ENCODE measurements at regions not wholly inside any gene's neighbourhood (a gene's known extent, or its start where the extent isn't known, plus 50 kb on each side); places are given as distances from the start of the nearest gene placed in this dataset.
"Not testable (repeated sequence)": the region's sequence is repeated elsewhere in the genome, so short reads cannot be mapped to it uniquely, and the experiment has no call there.

DNA sequence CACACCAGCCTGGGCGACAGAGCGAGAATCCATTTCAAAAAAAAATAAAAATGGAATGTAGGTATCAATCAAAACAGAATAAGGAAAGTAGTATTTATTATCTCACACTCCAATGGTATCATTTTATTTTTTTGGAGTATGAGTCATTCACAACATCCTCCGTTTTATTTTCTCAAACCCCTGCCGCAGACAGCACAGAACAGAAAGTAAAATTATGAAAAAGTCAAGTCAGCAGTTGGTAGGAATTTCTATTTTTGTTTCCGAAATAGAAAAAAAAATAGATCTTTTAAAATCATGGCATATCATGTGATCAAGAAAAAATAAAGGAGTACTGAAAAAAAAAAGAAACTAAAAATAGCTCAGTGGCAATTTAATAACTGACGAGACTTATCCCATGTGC lies 490.7 kb upstream of the TENM3 start:
- no peak for DNase-seq (ENCODE audit: low read depth)

DNA sequence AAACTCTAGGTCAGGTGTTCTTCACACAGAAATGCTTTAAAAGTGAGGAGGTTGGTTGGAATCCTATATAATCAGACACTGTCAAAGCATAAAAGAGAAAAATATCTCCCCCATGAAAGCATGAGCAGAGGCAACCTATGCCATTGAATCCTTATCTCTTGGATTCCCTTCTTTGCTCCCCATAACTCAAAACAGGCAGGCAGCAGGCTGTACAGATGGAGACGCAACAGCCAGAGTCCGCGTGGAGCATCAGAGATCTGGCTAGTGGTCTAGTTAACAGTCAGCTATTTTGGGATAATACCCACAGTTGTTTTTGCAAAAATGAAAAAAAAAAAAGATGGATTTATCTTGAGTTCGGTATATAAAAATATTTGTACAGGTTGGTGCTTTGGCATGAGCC lies 490.0 kb upstream of the TENM3 start:
- DNase-seq (ENCODE audit: low read depth), result no peak

DNA sequence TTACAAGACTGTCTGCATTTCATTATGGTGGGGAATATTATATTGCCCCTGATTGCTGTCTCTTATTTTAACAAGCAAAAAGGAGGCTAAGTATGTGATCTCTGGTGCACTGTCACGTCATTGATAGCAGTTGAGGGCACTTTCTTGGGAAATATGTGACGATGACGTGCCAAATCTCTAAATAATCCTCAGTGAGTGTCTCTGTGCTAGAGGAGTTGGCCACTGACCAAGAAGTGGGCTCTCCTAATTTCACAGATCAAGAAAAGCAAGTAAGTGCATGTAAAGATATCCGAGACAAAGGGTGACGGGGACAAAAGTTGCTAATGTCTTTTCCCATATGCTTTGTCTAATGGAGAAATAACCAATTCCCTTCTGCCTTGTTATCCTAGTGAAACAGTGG lies 487.4 kb upstream of the TENM3 start:
- no peak for DNase-seq (ENCODE audit: low read depth)

DNA sequence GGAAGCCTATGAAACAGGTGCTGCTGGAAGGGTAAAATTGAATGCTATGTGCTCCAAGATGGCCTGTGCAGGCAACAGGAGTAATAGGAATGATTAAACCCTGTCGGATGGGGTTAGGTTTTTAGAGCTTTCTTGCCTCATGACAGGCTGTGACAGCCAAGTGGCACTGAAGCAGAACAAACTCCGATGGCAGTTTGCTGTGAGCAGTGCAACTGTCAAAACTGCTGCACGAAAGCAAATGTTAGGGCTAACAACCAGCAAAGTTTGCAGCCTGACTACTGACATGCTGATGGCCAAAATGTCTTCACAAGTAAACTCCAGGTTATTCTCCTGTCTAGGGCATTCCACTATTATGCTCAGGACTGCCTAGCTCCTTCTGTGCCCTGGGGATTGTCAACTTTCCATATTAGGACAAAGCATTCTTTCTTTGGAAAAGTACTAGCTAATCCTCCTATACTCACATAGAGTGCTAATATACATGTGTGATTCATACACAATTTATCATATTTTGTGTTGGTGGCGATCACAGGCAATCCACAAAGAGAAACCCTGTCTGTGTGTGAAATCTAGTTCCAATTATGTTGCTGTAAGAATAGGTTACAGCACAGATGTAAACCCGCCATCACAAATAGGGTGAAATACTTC lies 486.6 kb upstream of the TENM3 start:
- no peak for DNase-seq (ENCODE audit: low read depth)

DNA sequence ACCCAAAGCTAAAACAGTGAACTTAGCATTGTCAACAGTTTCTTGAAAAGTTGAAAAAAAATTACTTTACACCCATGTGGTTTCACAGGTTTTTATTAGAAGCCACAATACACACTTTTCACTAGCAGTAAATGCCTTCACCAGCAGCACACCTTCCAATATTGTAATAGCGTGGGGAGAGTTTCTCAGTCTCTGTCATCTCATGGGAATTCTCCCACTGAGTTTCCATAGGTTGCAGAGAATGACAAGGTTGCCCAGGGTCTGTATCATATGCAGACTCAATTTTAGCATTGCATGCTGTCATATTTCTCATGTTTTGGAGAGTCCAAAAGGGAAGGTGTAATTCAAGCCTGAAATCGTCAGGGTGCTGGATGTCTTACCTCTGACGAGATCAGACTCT lies 486.1 kb upstream of the TENM3 start:
- no peak for DNase-seq (ENCODE audit: low read depth)

DNA sequence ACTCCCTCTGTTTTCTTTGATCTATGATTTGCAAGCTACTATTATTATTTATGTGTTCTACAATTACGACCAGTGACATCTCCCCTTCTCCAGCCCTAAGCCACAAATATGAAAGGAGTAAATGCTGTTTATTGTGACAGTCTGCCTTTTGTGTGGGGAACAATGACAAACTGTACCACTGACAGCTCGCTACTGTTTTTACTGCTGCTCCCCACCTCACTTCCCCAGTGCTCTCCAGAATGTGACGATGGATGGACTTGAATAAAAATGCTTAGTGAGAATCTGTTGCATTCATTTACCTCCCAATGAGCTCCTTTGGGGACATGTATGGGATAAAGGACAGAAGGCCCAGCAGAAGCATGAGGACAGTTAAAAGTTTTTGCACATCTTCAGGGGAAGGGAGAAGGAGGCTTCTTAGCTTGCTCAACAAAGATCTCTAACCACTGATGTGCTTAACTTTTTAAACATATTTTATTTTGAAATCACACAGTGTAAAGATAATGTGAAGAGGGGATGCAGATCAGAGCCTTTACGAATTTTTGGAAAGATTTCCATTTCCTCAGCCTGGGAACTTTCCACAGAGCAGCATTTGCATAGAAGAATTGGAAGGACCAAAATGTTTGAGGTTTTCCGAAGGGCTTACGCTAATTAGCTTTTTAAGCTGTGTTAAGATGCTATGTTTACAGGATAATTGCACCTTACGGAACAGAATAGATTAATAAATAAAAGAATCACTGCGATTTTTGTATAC lies 485.1 kb upstream of the TENM3 start:
- no peak for DNase-seq (ENCODE audit: low read depth)

DNA sequence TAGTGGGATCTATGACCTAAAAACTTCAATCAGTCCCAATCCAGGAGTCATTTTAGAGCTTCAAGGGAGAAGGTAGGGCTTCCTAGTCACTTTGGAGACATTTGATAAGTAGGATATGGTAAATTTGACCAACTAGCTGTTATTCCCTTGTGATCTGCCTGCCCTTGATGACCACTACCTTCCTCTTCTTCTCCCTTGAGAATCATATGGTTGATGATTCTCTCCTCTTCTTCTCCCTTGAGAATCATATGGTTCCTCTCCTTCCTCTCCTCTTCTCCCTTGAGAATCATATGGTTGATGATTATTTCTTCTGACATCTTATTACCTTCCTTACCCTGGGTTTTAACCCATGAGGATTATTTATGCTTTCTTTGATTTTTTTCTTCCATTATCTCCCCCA lies 482.6 kb upstream of the TENM3 start:
- no peak for DNase-seq (ENCODE audit: low read depth)

DNA sequence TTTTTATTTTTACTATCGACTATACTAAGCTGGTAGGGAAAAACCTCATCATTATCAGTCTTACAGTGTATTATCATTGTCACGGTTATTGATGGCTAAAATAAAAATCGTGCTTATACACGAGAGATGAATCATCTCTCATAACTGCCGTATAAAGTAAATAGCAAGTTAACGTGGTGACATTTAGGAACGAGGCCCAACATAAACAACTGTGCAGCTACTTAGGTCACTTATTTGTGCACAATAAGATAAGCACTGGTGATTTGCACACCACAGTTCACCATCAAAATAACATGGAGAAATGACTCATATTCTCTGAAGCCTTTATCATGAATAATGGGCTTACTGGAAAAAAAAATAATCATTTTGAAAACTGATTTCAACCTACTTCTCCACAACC lies 482.0 kb upstream of the TENM3 start:
- no peak for DNase-seq (ENCODE audit: low read depth)

DNA sequence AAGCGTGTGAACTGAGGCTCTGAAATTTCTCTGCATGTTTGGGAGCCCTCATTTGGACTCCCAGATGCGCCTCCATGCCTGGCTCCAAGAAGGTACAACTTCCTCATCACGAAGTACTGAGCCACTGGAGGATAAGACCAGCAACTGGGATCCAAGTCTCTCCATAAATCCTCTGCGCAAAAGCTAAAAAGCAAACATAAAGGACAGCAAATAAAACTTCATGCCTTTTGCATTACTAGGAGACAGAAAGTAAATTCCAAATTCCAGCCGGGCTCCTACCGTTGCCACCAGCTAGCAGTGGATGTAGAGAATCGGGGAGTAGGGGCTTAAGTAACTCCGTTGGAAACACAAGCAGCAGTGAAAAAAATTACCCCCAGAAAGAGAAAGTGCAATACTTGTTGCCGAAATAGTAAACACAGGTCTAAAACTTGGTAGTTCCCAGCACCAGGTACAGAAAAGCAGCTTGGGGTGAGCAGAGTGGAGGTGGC lies 477.1 kb upstream of the TENM3 start:
- DNase-seq (ENCODE audit: low read depth), result no peak

DNA sequence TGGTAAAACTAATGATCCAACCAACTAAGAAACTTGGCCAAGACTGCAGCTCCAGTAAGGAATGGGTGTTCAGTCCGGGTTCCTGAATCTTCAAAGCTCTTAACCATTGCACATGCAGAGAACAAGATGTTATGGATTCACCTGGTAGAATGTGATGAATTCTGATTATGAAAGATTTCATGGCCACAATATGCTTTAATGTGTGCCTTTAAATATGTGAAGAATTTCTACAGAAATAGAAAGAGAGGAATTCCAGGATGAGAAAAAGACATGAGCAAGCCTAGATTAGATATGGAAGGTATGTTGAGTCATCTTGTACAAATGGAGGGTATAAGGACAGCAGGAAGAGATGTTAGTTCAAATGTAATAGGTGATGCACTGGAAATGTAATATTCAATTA lies 472.2 kb upstream of the TENM3 start:
- no peak for DNase-seq (ENCODE audit: low read depth)

DNA sequence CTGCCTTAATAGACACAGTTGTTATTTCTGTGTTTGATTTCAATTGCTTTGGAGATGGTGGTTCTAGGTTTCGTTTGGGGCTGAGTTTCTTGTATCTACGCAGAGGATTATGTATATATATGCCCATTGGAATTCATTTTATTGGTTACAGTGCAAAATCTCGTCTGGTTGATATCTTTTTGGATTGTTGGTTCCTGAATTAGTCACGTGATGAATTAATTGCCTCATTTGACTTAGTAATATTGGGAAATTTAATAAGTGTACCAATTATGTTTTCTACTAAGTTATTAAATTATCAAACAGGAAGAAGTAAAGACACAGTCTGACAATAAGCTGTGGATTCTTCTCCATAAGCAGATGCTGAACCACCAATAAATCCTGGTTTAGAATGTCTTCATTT lies 467.9 kb upstream of the TENM3 start:
- DNase-seq (ENCODE audit: low read depth), result no peak

DNA sequence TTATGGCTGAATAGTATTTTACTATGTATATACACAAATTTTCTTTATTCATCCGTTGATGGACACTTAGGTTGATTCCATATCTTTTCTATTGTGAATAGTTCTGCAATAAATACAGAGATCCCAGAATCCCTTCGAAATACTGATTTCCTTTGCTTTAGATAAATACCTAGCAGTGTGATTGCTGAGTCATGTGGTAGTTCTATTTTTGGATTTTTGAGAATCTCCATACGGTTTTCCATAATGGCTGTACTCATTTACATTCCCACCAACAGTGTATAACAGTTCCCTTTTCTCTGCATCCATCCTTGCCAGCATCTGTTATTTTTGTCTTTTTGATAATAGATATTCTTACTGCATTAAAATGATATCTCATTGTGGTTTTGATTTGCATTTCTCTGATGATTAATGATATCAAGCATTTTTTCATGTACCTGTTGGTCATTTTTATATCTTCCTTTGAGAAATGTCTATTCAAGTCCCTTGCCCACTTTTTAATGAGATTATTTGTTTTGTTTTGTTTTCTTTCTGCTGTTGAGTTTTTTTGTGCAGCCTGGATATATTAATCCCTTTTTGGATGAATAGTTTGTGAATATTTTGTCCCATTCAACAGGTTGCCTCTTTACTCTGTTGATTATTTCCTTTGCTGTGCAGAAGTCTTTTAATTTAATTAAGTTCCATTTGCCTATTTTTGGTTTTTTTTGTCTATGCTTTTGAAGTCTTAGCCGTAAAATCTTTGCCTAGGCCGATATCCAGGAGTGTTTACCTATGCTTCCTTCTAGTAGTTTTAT lies 466.7 kb upstream of the TENM3 start:
- DNase-seq (ENCODE audit: low read depth), result no peak

DNA sequence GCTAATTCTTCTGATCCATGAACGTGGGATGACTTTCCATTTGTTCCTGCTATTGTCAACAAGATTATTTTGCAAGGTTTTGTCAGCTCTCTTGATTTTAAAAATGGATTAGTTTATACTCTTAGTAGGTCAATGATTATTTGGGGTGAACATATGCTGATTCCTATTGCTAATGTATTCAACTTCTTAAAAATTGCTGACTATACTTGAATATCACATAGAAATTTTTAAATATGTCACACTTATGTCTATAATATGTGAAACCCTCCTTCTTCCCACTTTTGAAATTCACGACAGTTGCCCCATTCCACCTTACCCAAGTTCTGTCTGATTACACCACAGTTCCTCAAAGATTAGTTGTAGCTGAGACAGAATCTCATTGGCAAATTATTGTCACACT lies 465.7 kb upstream of the TENM3 start:
- DNase-seq (ENCODE audit: low read depth), result no peak

DNA sequence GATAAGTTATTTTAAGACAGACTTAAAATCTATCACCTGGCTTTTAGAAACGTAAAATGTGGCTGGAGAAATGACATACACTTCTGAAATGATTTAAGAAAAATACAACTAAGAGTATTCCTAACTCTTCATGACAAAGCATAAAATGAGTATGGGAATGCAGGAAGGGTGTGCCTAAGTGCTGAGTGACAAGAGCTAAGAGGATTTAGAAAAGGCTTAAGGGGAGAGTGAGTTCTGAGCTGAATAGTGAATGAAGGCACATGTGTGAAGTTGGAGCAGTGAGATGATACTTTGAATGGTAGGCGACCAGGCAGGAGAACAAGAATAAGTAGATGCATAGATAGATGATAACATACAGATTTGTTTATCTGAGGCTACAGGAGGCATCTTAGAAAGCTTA lies 458.3 kb upstream of the TENM3 start:
- DNase-seq (ENCODE audit: low read depth), result no peak

DNA sequence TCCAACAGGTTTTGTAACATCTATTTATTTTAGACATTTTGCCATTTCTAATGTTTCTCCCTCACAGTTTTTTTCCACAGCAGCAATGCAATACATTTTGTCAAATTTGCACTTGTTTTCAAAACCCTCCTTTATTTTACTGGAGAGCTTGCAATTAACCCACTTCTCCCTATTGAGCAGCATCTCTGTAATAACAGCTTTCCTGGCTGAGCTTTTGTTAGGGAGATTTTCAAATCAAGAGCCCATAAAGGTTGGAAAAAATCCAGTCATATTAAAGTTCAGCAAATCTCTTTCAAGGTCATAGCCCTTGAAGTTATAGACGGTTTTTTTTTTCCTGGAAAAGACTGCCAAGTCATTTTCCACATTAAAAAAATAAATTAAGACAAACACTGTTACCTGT lies 450.6 kb upstream of the TENM3 start:
- DNase-seq (ENCODE audit: low read depth), result no peak

DNA sequence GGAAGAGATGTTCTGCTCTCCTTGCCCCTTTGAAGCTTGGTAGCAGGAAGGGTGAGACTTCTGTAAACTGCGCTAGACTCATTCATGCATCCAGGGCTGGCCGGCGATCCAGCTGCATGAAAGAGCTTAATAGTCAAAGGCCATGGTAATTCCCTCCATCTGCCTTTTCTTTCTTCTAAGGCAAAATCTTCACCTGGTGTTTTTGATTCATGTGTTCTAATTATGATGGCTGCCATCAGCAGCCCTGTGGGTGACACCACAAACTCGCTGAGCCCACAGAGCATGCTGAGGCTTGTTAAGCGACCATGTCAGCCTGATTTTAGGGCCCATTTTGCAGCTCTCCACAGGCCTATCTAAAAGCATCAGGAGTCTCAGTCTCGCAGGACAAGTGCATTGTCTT lies 450.1 kb upstream of the TENM3 start:
- no peak for DNase-seq (ENCODE audit: low read depth)

DNA sequence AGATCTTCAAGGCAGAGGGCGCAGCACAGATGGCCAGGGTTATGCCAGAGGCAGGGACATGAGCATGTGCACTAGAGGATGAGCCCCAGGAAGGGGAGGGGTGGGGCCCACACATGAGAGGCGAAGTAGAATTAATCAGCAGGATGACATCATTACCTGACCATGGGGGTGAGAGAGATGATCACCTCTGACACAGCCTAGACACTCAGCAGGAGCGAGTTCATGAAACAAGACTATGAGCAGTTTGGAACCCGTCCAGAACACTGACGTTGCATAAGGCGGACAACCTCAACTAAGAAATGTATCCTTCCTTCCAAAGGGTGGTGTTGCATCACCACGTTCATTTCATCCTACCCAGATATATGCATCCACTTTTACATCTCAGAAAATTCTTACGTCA lies 446.7 kb upstream of the TENM3 start:
- no peak for DNase-seq (ENCODE audit: low read depth)

DNA sequence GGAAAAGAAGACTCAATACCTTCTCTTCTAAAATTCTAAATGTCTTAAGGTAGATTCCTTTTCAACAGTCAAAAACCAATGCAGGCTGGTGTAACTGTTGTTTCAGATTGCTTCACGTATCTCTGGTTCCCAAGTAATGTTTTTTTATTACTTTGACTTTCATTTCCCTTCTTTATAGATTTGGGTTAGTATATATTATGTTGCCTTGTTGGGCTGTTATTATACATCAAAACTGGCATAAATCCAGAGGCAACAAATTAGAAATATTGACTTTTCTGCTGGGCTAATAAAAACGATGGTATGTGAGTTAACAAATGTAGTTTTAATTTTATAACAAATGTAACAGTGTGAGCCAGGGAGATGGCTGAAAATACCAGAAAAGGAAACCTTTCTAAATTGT lies 444.7 kb upstream of the TENM3 start:
- no peak for DNase-seq (ENCODE audit: low read depth)

DNA sequence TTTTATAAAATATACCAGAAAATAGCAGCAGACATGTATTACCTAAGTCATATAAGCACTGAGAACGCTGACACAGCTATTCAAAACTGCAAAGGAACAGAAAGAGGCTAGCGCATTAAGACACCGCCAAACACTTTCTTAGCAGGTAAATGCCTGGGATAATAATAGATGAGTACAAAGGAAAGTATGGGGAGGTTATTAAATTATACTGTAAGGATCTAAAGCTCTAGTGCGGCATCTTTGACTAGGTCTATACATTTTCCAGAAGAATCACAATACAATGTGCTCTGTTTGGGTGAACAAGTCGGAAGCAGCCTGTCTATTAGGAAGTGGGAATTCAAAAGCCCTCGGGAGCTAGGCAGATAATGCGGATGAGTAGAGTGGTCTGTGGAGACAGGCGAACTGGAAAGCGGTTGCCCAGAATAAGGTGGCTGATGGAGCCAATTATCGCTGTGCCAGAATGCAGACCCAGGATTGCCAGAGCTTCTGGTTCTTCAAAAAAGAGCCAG lies 443.6 kb upstream of the TENM3 start:
- DNase-seq (ENCODE audit: low read depth), result no peak

DNA sequence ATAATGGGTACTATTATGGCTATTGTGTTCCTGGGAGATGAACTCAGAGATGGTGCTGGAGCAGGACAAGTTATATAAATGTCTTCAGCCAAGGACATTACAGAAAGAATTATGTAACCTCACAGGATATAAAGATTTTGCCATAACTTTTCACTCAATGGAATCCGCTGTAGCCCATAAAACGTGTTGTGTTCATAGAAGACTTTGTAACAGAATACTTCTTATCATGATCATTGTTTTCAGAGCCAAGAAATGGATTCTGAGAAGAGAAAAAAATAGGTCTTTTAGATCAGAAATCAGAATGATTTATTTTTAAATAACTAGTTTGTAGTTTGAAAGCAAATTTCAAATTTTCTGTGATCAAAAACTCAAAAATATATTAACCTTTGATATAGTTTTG lies 441.0 kb upstream of the TENM3 start:
- no peak for DNase-seq (ENCODE audit: low read depth)

DNA sequence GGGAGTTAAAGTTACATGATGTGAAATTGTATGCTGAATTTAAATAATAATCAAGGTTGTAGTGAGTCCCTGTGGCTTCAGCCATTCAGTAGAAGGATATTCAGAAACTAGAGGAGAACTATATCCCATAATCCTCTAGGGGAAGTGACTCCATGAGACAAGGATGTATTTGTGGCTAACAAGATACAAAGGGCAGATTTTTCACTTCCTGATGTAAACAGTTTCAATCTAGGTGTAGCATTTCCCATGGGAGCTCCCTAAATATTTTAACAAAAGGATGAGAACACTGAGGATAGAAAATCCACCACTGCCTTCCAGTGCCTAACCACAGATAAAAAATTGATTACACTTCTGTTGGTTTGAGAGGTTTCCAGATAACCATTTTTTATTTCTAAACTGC lies 435.4 kb upstream of the TENM3 start:
- DNase-seq (ENCODE audit: low read depth), result no peak

DNA sequence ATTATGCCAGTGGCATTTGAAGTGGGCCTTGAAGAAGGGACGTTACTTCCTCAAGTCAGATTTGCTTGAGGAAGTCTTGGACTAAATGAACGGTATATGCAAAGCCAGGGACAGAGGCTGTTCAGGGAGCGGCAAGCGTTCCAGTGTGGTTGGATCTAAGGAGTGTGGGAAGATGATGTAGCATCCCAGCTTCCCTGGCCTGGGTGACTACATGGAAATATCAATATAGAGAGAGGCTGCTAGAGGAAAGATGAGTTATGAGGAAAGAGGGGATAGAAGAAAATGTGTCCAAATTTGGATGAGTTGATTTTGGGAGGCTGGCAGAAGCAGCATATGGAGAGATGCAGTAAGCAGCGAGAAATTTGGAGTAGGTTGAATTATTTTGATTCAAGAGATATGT lies 432.5 kb upstream of the TENM3 start:
- DNase-seq (ENCODE audit: low read depth), result no peak

DNA sequence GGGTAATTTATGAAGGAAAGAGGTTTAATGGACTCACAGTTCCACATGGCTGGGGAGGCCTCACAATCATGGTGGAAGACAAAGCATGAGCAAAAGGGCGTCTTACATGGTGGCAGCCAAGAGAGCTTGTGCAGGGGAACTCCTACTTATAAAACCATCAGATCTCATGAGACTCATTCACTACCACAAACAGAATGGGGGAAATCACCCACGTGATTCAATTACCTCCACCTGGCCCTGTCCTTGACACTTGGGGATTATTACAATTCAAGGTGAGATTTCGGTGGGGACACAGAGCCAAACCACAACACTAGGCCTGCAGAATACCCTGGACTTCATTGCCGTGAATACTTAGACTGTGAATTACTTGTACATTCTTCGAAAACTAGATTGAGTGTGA lies 431.7 kb upstream of the TENM3 start:
- DNase-seq (ENCODE audit: low read depth), result not testable (repeated sequence)
